GM19035 (cell line): ENCODE measurements at regions not wholly inside any gene's neighbourhood (a gene's known extent, or its start where the extent isn't known, plus 50 kb on each side); places are given as distances from the start of the nearest gene placed in this dataset.
"Not testable (repeated sequence)": the region's sequence is repeated elsewhere in the genome, so short reads cannot be mapped to it uniquely, and the experiment has no call there.

Experiments used
- ATAC-seq: cut with Tn5 transposase; IDR thresholded peaks from one replicate; pipeline ENCODE4 v1.9.1; 2021; ENCODE audit not compliant: unreplicated experiment

DNA sequence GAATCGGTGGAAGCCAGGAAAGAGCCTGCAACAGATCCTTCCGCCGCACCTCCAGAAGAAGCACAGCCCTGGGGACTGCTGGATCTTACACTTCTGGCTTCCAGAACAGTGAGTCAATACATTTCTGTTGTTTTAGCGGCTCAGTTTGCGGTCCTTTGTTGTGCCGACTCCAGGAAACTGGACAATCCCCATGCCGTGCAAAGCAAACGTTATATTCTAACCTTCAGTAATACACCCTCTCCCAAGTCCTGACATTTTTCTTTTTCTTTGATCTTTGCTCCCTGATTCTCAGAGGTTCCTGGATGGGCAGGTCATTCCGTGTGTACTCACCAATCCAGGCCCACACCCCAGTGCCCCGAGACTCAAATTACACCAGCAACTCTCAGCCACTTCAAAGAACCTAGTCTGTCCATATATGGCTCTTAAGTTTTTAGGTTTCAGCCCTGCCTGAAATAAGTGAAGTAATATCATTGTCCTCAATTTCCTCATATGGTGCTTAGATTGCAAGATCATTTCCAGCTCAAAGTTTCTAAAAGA lies 387.1 kb upstream of the SGCG start:
- ATAC-seq, result no peak

- ATAC-seq, result no peak
Measured at GRCh38 chr13:22800526-22801401, 380.0 kb upstream of the SGCG start.

DNA sequence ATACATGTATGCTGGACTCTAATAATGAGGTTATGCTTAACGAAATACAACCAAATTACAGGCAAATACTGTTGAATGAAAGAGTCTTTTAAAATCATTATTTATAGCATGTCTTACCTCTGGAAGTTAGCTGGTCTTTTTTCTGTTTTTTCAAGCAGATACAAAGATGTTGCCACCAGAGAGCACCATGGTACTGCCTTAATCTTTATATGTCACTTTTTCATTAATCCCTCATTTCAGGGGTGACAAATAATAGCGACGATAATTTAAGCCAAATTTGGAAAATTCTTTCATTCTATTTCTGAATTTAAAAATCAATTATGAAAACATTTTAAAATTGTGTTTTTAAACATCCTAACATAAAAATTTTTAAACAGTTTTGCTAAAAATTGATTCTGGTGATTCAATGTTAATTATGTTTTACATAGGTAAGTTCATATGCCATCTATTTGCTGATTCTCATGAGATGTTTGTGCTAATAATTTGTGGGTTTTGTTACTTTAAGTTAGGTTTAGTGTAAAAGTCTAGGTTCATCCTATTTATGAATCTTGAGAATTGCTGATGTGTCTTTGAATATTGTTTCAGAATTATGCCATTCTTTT lies 379.3 kb upstream of the SGCG start:
- no peak for ATAC-seq

GRCh38 chr13:22812793-22813192 lies 368.0 kb upstream of the SGCG start:
- no peak for ATAC-seq

- ATAC-seq, result not testable (repeated sequence)
Measured at GRCh38 chr13:22813531-22814377, 367.0 kb upstream of the SGCG start.

GRCh38 chr13:22814433-22814832 lies 366.3 kb upstream of the SGCG start:
- not testable (repeated sequence) for ATAC-seq

GRCh38 chr13:22821589-22821988 lies 359.2 kb upstream of the SGCG start:
- no peak for ATAC-seq

DNA sequence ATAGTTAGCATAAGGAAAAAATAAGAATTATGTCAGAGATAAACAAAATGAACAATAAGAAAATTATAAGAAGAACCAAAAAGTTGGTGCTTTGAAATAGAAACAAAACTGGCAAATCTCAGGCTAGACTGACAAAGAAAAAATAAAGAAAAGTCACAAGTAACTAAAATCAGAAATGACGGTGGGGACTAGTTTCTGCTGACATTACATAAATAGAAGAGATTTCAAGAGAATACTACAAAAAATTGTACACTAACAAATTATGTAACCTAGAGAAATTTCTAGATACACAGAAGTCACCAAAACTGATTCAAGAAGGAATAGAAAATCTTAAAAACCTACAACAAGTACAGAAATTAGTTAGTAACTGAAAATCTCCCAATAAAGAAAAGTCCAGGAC lies 355.6 kb upstream of the SGCG start:
- no peak for ATAC-seq

- ATAC-seq, result no peak
Measured at GRCh38 chr13:22828081-22828480, 352.7 kb upstream of the SGCG start.

GRCh38 chr13:22836475-22836874 lies 344.3 kb upstream of the SGCG start:
- ATAC-seq, result no peak

DNA sequence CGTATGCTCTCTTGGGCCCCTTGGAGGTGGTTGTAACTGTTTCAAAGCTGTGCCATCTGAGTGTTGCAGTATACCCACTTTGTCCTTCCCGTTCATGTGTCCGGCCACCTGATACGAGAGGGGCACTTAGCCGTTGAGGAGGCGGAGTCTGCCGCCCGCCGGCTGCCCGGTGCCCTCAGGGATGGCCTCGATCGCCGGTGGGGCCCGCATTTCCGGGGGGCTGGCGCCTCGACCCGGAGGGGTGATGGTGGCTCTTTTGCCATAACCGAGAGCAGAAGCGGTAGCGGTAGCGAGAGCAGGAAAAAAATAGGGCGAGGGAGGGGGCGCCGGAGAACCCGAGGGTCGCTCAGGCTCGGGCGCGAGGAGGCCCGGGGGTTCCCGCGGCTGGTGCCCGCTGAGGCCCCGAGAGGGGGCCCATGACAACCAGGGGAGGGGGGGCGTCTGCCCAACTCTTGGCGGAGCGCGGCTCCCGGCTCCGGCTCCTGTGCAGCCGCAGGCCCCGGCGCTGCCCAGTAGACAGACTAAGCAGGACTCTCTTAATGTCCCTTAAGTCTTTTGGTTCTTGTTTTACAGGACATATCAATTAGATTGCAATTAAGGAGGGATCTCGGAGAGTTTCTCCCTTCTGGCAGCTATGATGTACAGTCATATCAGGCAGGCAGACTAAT lies 342.7 kb upstream of the SGCG start:
- no peak for ATAC-seq

- ATAC-seq, result no peak
Measured at GRCh38 chr13:22839603-22840530, 340.9 kb upstream of the SGCG start.

DNA sequence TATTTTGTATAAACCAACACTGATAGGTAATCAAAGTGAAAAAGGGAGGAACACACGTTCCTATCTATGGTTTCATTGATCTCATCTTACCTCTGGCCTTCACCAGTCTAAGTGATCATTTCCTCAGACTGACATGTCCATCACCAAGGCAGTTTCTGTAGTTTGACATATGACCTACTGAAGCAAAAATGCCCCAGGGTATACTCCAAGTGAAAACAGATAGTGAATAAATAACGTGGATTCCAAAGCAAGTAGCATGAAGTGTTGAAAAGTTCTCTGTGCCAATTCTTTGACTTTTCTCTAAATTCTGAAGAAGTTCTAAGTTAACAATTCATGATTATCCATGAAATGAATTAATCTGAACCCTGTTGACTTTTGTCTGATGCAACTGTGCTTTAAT lies 334.2 kb upstream of the SGCG start:
- ATAC-seq, result no peak

- no peak for ATAC-seq
Measured at GRCh38 chr13:22848539-22849052, 332.2 kb upstream of the SGCG start.

- ATAC-seq, result no peak
Measured at GRCh38 chr13:22855926-22856325, 324.9 kb upstream of the SGCG start.

DNA sequence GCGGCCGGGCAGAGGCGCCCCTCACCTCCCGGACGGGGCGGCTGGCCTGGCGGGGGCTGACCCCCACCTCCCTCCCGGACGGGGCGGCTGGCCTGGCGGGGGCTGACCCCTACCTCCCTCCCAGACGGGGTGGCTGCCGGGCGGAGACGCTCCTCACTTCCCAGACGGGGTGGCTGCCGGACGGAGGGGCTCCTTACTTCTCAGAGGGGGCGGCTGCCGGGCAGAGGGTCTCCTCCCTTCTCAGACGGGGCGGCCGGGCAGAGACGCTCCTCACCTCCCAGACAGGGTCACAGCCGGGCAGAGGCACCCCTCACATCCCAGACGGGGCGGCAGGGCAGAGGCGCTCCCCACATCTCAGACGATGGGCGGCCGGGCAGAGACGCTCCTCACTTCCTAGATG lies 321.8 kb upstream of the SGCG start:
- ATAC-seq, result not testable (repeated sequence)

- not testable (repeated sequence) for ATAC-seq
Measured at GRCh38 chr13:22859411-22859810, 321.4 kb upstream of the SGCG start.

DNA sequence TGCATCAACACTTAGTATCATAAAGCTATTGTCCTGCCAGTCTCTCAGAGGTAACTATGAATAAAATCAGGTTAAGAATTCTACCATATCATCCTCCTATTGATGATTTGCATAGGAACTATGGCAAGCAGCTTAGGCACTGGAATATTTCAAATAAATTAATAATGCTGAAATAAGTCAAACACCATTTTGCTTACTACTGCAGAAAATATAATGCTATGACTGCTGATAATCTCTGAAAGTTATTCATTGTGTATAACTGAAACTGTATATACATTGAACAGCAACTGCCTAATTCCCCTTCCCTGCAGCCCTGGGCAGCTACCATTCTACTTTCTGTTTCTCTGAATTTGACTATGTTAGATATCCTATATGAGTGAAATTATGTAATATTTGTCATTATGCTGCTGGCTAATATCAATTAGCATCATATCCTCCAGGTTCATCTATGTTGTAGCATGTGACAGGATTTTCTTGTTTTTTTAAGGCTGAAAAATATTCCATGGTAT lies 318.8 kb upstream of the SGCG start:
- no peak for ATAC-seq

- no peak for ATAC-seq
Measured at GRCh38 chr13:22862478-22862877, 318.3 kb upstream of the SGCG start.
